Upper lobe of left lung (tissue), 4 donors: ENCODE measurements at regions not wholly inside any gene's neighbourhood (a gene's known extent, or its start where the extent isn't known, plus 50 kb on each side); places are given as distances from the start of the nearest gene placed in this dataset.

ENCODE experiments used
- POLR2A ChIP-seq, 4 donors: fragments of 450-650 bp; IDR thresholded peaks; one replicate each; pipeline ENCODE4 v1.5.1; 2016 to 2017; ENCODE audit warnings: antibody characterized with exemption in 4 of 4, mild to moderate bottlenecking in 2 of 4
- TF ChIP-seq, protein P1 (sequence below), 6 experiments: fragments of 450-650 bp in 4 of 6; fragments of 200-600 bp in 2 of 6; sonication (generic) in 2 of 6; IDR thresholded peaks; one replicate each; pipeline ENCODE4 v1.5.1; 2016 to 2019; ENCODE audit warnings: antibody characterized with exemption in 6 of 6

- TF ChIP-seq, protein P1, sequence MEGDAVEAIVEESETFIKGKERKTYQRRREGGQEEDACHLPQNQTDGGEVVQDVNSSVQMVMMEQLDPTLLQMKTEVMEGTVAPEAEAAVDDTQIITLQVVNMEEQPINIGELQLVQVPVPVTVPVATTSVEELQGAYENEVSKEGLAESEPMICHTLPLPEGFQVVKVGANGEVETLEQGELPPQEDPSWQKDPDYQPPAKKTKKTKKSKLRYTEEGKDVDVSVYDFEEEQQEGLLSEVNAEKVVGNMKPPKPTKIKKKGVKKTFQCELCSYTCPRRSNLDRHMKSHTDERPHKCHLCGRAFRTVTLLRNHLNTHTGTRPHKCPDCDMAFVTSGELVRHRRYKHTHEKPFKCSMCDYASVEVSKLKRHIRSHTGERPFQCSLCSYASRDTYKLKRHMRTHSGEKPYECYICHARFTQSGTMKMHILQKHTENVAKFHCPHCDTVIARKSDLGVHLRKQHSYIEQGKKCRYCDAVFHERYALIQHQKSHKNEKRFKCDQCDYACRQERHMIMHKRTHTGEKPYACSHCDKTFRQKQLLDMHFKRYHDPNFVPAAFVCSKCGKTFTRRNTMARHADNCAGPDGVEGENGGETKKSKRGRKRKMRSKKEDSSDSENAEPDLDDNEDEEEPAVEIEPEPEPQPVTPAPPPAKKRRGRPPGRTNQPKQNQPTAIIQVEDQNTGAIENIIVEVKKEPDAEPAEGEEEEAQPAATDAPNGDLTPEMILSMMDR (IDR thresholded peaks at IDR 0.05): no peak
- TF ChIP-seq POLR2A (IDR thresholded peaks at IDR 0.05): no peak
Observed at GRCh38 chr5:44085083-44085482, 304.1 kb downstream of the FGF10 start.
